Hepatocyte (in vitro differentiated cells): ENCODE measurements at regions not wholly inside any gene's neighbourhood (a gene's known extent, or its start where the extent isn't known, plus 50 kb on each side); places are given as distances from the start of the nearest gene placed in this dataset.

Experiments used
- CTCF ChIP-seq: fragments of 200-600 bp; sonication (generic); IDR thresholded peaks from 2 replicates; pipeline ENCODE4 v1.5.1; 2016; ENCODE audit warnings: antibody characterized with exemption, mild to moderate bottlenecking; ENCODE audit not compliant: poor library complexity
- EZH2 ChIP-seq: fragments of 200-600 bp; sonication (generic); IDR thresholded peaks from 2 replicates; pipeline ENCODE4 v1.6.1; 2016; ENCODE audit warnings: antibody characterized with exemption, mild to moderate bottlenecking, borderline replicate concordance

- TF ChIP-seq EZH2 (no peak), CTCF (no peak)
These were observed 111.7 kb upstream of the IRS2 start for GRCh38 chr13:109897988-109898624.
